ENCODE measurements at regions not wholly inside any gene's neighbourhood (a gene's known extent, or its start where the extent isn't known, plus 50 kb on each side); places are given as distances from the start of the nearest gene placed in this dataset.
"Not testable (repeated sequence)": the region's sequence is repeated elsewhere in the genome, so short reads cannot be mapped to it uniquely, and the experiment has no call there.

- no peak for TF ChIP-seq CTCF (IDR thresholded peaks at IDR 0.05)
- Histone ChIP-seq H3K27ac (no peak overlapping the region), H3K9me3 (peaks cover 0 to 2% of the 10 kb centered on the region in 2 donors), H3K4me1 (no peaks in the 10 kb centered on the region), H3K4me3 (no peak overlapping the region), H3K36me3 (no peaks in the 10 kb centered on the region), H3K27me3 (no peaks in the 10 kb centered on the region)
- no peak for DNase-seq (ENCODE audit: low spot score)
These were observed 183.7 kb upstream of the SPRY2 start for GRCh38 chr13:80524447-80525215.

GRCh38 chr13:80523134-80523533, 182.2 kb upstream of the SPRY2 start:
- Histone ChIP-seq H3K36me3 (no peaks in the 10 kb centered on the region), H3K4me3 (no peak overlapping the region), H3K27me3 (no peaks in the 10 kb centered on the region), H3K27ac (no peak overlapping the region), H3K9me3 (no peaks in the 10 kb centered on the region), H3K4me1 (no peaks in the 10 kb centered on the region)
- DNase-seq (ENCODE audit: low spot score), result no peak
- no peak for TF ChIP-seq CTCF (IDR thresholded peaks at IDR 0.05)

- not testable (repeated sequence) for H3K36me3 ChIP-seq; H3K4me1 ChIP-seq; H3K27me3 ChIP-seq; H3K27ac ChIP-seq; DNase-seq (ENCODE audit: low spot score); H3K4me3 ChIP-seq; H3K9me3 ChIP-seq
These were observed 181.5 kb upstream of the SPRY2 start for GRCh38 chr13:80522463-80522862.

- no peak overlapping the region for H3K4me3 ChIP-seq
- no peaks in the 10 kb centered on the region for H3K36me3 ChIP-seq
- H3K9me3 ChIP-seq, result peaks cover 0 to 17% of the 10 kb centered on the region in 2 donors
- no peak overlapping the region for H3K27ac ChIP-seq
- TF ChIP-seq CTCF (IDR thresholded peaks at IDR 0.05), result no peak
- H3K4me1 ChIP-seq, result no peaks in the 10 kb centered on the region
- no peak for DNase-seq (ENCODE audit: low spot score)
- no peaks in the 10 kb centered on the region for H3K27me3 ChIP-seq
These were observed 176.0 kb upstream of the SPRY2 start for GRCh38 chr13:80516818-80517348.

- Histone ChIP-seq H3K4me1 (no peaks in the 10 kb centered on the region), H3K9me3 (peaks cover 0 to 17% of the 10 kb centered on the region in 2 donors), H3K4me3 (no peak overlapping the region), H3K27ac (no peak overlapping the region), H3K27me3 (no peaks in the 10 kb centered on the region), H3K36me3 (no peaks in the 10 kb centered on the region)
- DNase-seq (ENCODE audit: low spot score), result no peak
- TF ChIP-seq CTCF (IDR thresholded peaks at IDR 0.05), result no peak
These were observed 174.4 kb upstream of the SPRY2 start for GRCh38 chr13:80515296-80515695.

DNA sequence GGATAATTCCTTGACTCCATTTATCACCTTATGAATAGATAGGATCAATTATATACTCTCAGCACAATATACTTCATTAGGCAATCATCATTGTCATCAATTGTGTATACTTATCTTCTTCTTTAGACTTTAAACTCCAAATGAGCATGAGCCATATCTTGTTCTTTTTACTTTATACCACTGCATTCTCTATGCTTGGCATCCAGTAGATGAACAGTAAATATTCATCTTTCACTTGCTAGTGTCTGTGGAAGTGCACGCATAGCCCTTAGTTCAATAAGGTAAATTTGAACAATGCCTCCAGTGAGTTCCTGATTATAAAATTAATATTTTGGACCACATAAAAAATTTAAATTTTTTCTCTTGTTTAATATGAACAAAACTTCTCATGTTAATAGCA, 172.3 kb upstream of the SPRY2 start:
- no peak for DNase-seq (ENCODE audit: low spot score)
- no peak overlapping the region for H3K27ac ChIP-seq
- peaks cover 0 to 17% of the 10 kb centered on the region in 2 donors for H3K9me3 ChIP-seq
- H3K4me1 ChIP-seq, result no peaks in the 10 kb centered on the region
- no peak overlapping the region for H3K4me3 ChIP-seq
- no peak for TF ChIP-seq CTCF (IDR thresholded peaks at IDR 0.05)
- no peaks in the 10 kb centered on the region for H3K27me3 ChIP-seq
- no peaks in the 10 kb centered on the region for H3K36me3 ChIP-seq
